ENCODE measurements at regions not wholly inside any gene's neighbourhood (a gene's known extent, or its start where the extent isn't known, plus 50 kb on each side); places are given as distances from the start of the nearest gene placed in this dataset.

- no peak for TF ChIP-seq CTCF (IDR thresholded peaks at IDR 0.05)
- TF ChIP-seq POLR2A (IDR thresholded peaks at IDR 0.05) = no peak
Measured at GRCh38 chr16:5478036-5478435, 380.4 kb upstream of the EEF2KMT start.
